Activated gamma-delta T cell (primary cell): ENCODE measurements at regions not wholly inside any gene's neighbourhood (a gene's known extent, or its start where the extent isn't known, plus 50 kb on each side); places are given as distances from the start of the nearest gene placed in this dataset.

ENCODE experiments used
- DNase-seq: peaks from one replicate; lab custom pipeline; 2025; lab: John Stamatoyannopoulos, UW

- DNase-seq, result no peak
These were observed 251.2 kb downstream of the BAMBI start for GRCh38 chr10:28928484-28928883.

GRCh38 chr10:28929942-28930341 is 252.6 kb downstream of the BAMBI start:
- no peak for DNase-seq

- DNase-seq, result no peak
These were observed 253.5 kb downstream of the BAMBI start for GRCh38 chr10:28930514-28931495.

- no peak for DNase-seq
These were observed 257.7 kb downstream of the BAMBI start for GRCh38 chr10:28935061-28935460.

GRCh38 chr10:28937959-28938358 is 260.6 kb downstream of the BAMBI start:
- DNase-seq, result no peak

- DNase-seq, result no peak
These were observed 261.4 kb downstream of the BAMBI start for GRCh38 chr10:28938745-28939144.

GRCh38 chr10:28939281-28940157 is 262.2 kb downstream of the BAMBI start:
- no peak for DNase-seq

- DNase-seq, result no peak
These were observed 263.0 kb downstream of the BAMBI start for GRCh38 chr10:28940158-28940888.

GRCh38 chr10:28942012-28942411 is 264.7 kb downstream of the BAMBI start:
- no peak for DNase-seq

GRCh38 chr10:28945959-28946358 is 268.6 kb downstream of the BAMBI start:
- no peak for DNase-seq

GRCh38 chr10:28946479-28946878 is 269.2 kb downstream of the BAMBI start:
- no peak for DNase-seq

GRCh38 chr10:28947171-28947570 is 269.9 kb downstream of the BAMBI start:
- no peak for DNase-seq

- no peak for DNase-seq
These were observed 270.7 kb downstream of the BAMBI start for GRCh38 chr10:28948046-28948445.

- no peak for DNase-seq
These were observed 272.0 kb downstream of the BAMBI start for GRCh38 chr10:28949005-28950004.

- no peak for DNase-seq
These were observed 274.2 kb downstream of the BAMBI start for GRCh38 chr10:28951484-28951883.

- no peak for DNase-seq
These were observed 275.2 kb downstream of the BAMBI start for GRCh38 chr10:28952523-28952922.

GRCh38 chr10:28954211-28954610 is 276.9 kb downstream of the BAMBI start:
- no peak for DNase-seq

GRCh38 chr10:28958468-28958867 is 281.1 kb downstream of the BAMBI start:
- DNase-seq, result no peak

GRCh38 chr10:28959850-28960501 is 282.7 kb downstream of the BAMBI start:
- no peak for DNase-seq

GRCh38 chr10:28962768-28963167 is 285.4 kb downstream of the BAMBI start:
- no peak for DNase-seq
